ENCODE measurements at regions not wholly inside any gene's neighbourhood (a gene's known extent, or its start where the extent isn't known, plus 50 kb on each side); places are given as distances from the start of the nearest gene placed in this dataset.

DNA sequence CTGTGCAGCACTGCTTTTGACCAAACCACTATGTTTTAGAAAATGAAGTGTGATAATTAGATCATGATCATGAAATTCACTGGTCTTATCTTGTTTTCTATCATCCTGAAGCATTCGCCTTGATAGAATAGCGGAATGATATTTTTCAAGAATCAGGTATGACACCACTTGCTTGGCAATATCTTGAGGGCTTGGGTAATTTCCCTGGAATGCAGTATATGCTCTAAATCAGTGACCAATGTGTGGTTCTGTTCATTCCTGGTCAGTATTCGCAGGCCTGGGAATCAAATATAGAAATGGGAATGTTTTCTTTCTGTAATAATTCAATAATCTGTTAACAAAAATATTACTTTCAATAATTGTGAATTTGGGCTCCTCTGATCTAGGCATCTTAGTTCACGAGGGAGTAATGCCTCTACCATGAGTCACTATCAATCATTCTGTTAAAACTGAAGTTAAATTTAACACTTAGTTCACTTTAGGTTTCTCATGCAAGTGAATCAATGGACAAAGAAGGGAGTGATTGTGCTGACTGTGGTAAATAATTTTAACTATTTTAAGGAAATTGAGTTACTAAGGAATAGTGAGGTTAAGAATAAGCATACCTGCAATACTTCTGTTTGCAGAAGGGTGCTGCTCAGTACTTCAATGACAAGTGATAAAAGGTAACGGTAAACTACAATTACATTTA is 137.9 kb downstream of the PCDH20 start:
- TF ChIP-seq, protein P1, sequence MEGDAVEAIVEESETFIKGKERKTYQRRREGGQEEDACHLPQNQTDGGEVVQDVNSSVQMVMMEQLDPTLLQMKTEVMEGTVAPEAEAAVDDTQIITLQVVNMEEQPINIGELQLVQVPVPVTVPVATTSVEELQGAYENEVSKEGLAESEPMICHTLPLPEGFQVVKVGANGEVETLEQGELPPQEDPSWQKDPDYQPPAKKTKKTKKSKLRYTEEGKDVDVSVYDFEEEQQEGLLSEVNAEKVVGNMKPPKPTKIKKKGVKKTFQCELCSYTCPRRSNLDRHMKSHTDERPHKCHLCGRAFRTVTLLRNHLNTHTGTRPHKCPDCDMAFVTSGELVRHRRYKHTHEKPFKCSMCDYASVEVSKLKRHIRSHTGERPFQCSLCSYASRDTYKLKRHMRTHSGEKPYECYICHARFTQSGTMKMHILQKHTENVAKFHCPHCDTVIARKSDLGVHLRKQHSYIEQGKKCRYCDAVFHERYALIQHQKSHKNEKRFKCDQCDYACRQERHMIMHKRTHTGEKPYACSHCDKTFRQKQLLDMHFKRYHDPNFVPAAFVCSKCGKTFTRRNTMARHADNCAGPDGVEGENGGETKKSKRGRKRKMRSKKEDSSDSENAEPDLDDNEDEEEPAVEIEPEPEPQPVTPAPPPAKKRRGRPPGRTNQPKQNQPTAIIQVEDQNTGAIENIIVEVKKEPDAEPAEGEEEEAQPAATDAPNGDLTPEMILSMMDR (IDR thresholded peaks at IDR 0.05) = no peak
- TF ChIP-seq GABPA (IDR thresholded peaks at IDR 0.05; ENCODE audit: low read depth) (no peak), TAF1 (IDR thresholded peaks at IDR 0.05; ENCODE audit: borderline replicate concordance, low read depth, low read length) (no peak)

Measured in SK-N-SH (cell line).